Upper lobe of left lung (tissue), 4 donors: ENCODE measurements at regions not wholly inside any gene's neighbourhood (a gene's known extent, or its start where the extent isn't known, plus 50 kb on each side); places are given as distances from the start of the nearest gene placed in this dataset.

Experiments
- CTCF ChIP-seq, 6 experiments: fragments of 450-650 bp in 4 of 6; fragments of 200-600 bp in 2 of 6; sonication (generic) in 2 of 6; IDR thresholded peaks; one replicate each; pipeline ENCODE4 v1.5.1; 2016 to 2019; ENCODE audit warnings: antibody characterized with exemption in 6 of 6
- EP300 ChIP-seq, 4 donors: sonication (generic); formaldehyde crosslinking; IDR thresholded peaks; one replicate each; pipeline ENCODE4 v1.5.1; 2017; ENCODE audit warnings: antibody characterized with exemption in 4 of 4, control low read depth in 2 of 4
- POLR2A ChIP-seq, 4 donors: fragments of 450-650 bp; IDR thresholded peaks; one replicate each; pipeline ENCODE4 v1.5.1; 2016 to 2017; ENCODE audit warnings: antibody characterized with exemption in 4 of 4, mild to moderate bottlenecking in 2 of 4
- POLR2AphosphoS5 ChIP-seq, 2 donors: sonication (generic); formaldehyde crosslinking; IDR thresholded peaks; one replicate each; pipeline ENCODE4 v1.5.1; 2017; ENCODE audit warnings: antibody characterized with exemption in 2 of 2

- TF ChIP-seq CTCF (IDR thresholded peaks at IDR 0.05) (no peak), POLR2A (IDR thresholded peaks at IDR 0.05) (no peak), EP300 (IDR thresholded peaks at IDR 0.05) (no peak), POLR2AphosphoS5 (IDR thresholded peaks at IDR 0.05) (no peak)
Observed at GRCh38 chr3:95815828-95816227, 998.6 kb upstream of the EPHA6 start.
